K562 (cell line): ENCODE measurements at regions not wholly inside any gene's neighbourhood (a gene's known extent, or its start where the extent isn't known, plus 50 kb on each side); places are given as distances from the start of the nearest gene placed in this dataset.

Experiments
- CHD4 ChIP-seq: fragments of 200-600 bp; sonication (generic); IDR thresholded peaks from 3 replicates; pipeline ENCODE4 v1.6.1; 2012; ENCODE audit warnings: low read depth, mild to moderate bottlenecking, mixed read lengths, low read length, inconsistent platforms; ENCODE audit not compliant: insufficient read depth, insufficient replicate concordance, poor library complexity, severe bottlenecking
- CREBBP ChIP-seq: IDR thresholded peaks from one replicate; pipeline ENCODE4 v1.6.1; 2012; ENCODE audit warnings: low read depth, mild to moderate bottlenecking, control low read depth, inconsistent platforms, low read length
- FOXJ3 ChIP-seq: sonication (generic); formaldehyde crosslinking; IDR thresholded peaks from 2 replicates; pipeline ENCODE4 v1.4.0; 2020; ENCODE audit warnings: mild to moderate bottlenecking, missing genetic modification reagents
- FOXO4 ChIP-seq: fragments of 450-650 bp; formaldehyde crosslinking; IDR thresholded peaks from 2 replicates; pipeline ENCODE4 v1.4.0; 2020; ENCODE audit warnings: mild to moderate bottlenecking, moderate library complexity
- GTF2B ChIP-seq: IDR thresholded peaks from 2 replicates; pipeline ENCODE4 v1.6.1; 2011; ENCODE audit not compliant: insufficient read length; ENCODE audit errors: extremely low read depth
- HES1 ChIP-seq: fragments of 450-650 bp; IDR thresholded peaks from 2 replicates; pipeline ENCODE4 v1.6.1; 2016; ENCODE audit warnings: low read depth, mild to moderate bottlenecking, moderate library complexity
- HLTF ChIP-seq: fragments of 450-650 bp; IDR thresholded peaks from 2 replicates; pipeline ENCODE4 v1.6.1; 2016
- HMBOX1 ChIP-seq: sonication (generic); IDR thresholded peaks from 2 replicates; pipeline ENCODE4 v1.6.1; 2016
- MCM7 ChIP-seq, 2 experiments: fragments of 450-650 bp; IDR thresholded peaks; 2 replicates each; pipeline ENCODE4 v1.6.1; 2016 to 2018
- MEF2D ChIP-seq: conservative IDR thresholded peaks from 2 replicates; pipeline ENCODE4 v1.6.1; 2016; ENCODE audit warnings: low read depth, missing genetic modification characterization, missing compliant biosample characterization
- MTF1 ChIP-seq: fragments of 250-450 bp; sonication (Bioruptor Pico); IDR thresholded peaks from 2 replicates; pipeline ENCODE4 v1.9.0; 2021; ENCODE audit warnings: moderate library complexity, mild to moderate bottlenecking, inconsistent platforms, borderline replicate concordance
- POU5F1 ChIP-seq: fragments of 150-350 bp; IDR thresholded peaks from 2 replicates; pipeline ENCODE4 v1.6.1; 2014; ENCODE audit warnings: borderline replicate concordance, low read length, low read depth, mild to moderate bottlenecking; ENCODE audit not compliant: partially characterized antibody
- RBFOX2 ChIP-seq: fragments of 200-400 bp; formaldehyde crosslinking; IDR thresholded peaks from 2 replicates; pipeline ENCODE4 v1.6.1; 2017; ENCODE audit warnings: low read depth, mild to moderate bottlenecking, low read length, moderate library complexity
- SREBF2 ChIP-seq: sonication (generic); formaldehyde crosslinking; IDR thresholded peaks from 2 replicates; pipeline ENCODE4 v1.4.0; 2020; ENCODE audit warnings: mild to moderate bottlenecking, missing genetic modification reagents
- TEAD4 ChIP-seq, 2 experiments: sonication (generic) in 1 of 2; formaldehyde crosslinking in 1 of 2; IDR thresholded peaks; 2 replicates each; pipeline versions ENCODE4 v1.6.1 to v1.8.0; 2012 to 2022; ENCODE audit warnings: borderline replicate concordance in 1 of 2, inconsistent platforms in 1 of 2, low read length in 1 of 2, mild to moderate bottlenecking in 1 of 2, missing genetic modification reagents in 1 of 2
- ZNF175 ChIP-seq: fragments of 200-800 bp; sonication (Bioruptor generic); IDR thresholded peaks from 2 replicates; pipeline ENCODE4 v1.6.1; 2016; ENCODE audit warnings: low read depth, mild to moderate bottlenecking, missing genetic modification characterization, missing compliant biosample characterization
- TF ChIP-seq, protein P1 (sequence below): fragments of 250-450 bp; sonication (Bioruptor Pico); IDR thresholded peaks from 2 replicates; pipeline ENCODE4 v1.9.0; 2021; ENCODE audit warnings: mild to moderate bottlenecking, inconsistent platforms
- TF ChIP-seq, protein P2 (sequence below): fragments of 450-650 bp; IDR thresholded peaks from 2 replicates; pipeline ENCODE4 v1.6.1; 2017; ENCODE audit warnings: antibody characterized with exemption

GRCh38 chr17:27986805-27987684, 55.4 kb upstream of the NLK start (continued):
- TF ChIP-seq, protein P1, sequence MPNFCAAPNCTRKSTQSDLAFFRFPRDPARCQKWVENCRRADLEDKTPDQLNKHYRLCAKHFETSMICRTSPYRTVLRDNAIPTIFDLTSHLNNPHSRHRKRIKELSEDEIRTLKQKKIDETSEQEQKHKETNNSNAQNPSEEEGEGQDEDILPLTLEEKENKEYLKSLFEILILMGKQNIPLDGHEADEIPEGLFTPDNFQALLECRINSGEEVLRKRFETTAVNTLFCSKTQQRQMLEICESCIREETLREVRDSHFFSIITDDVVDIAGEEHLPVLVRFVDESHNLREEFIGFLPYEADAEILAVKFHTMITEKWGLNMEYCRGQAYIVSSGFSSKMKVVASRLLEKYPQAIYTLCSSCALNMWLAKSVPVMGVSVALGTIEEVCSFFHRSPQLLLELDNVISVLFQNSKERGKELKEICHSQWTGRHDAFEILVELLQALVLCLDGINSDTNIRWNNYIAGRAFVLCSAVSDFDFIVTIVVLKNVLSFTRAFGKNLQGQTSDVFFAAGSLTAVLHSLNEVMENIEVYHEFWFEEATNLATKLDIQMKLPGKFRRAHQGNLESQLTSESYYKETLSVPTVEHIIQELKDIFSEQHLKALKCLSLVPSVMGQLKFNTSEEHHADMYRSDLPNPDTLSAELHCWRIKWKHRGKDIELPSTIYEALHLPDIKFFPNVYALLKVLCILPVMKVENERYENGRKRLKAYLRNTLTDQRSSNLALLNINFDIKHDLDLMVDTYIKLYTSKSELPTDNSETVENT, result no peak
- peak; percentile 95 for TF ChIP-seq ZNF175
- TF ChIP-seq HLTF, result no peak
- TF ChIP-seq TEAD4 (IDR thresholded peaks at IDR 0.05; ENCODE audit: low read length), result peak; percentile 100
- peak; percentile 37; the same call in 1 of the 2 replicates for TF ChIP-seq TEAD4 (CRISPR knock-in tag; IDR thresholded peaks at IDR 0.05; ENCODE audit: borderline replicate concordance)
- TF ChIP-seq HMBOX1, result peak; percentile 44
- TF ChIP-seq FOXJ3, result no peak
- TF ChIP-seq CHD4, result peak; percentile 84
- no peak for TF ChIP-seq MCM7 (IDR thresholded peaks at IDR 0.05)
- TF ChIP-seq RBFOX2, result 0 out of 2 replicates have a peak, but pooled peaks have one; percentile 25
- no peak for TF ChIP-seq FOXO4
- peak; percentile 68; the same call in 1 of the 2 replicates for TF ChIP-seq MEF2D (tag)
- TF ChIP-seq SREBF2, result no peak
- no peak for TF ChIP-seq CREBBP
- TF ChIP-seq GTF2B, result no peak
- peak; percentile 87 for TF ChIP-seq HES1
- TF ChIP-seq MTF1 (CRISPR knock-in tag), result no peak
- TF ChIP-seq POU5F1, result no peak
- TF ChIP-seq, protein P2, sequence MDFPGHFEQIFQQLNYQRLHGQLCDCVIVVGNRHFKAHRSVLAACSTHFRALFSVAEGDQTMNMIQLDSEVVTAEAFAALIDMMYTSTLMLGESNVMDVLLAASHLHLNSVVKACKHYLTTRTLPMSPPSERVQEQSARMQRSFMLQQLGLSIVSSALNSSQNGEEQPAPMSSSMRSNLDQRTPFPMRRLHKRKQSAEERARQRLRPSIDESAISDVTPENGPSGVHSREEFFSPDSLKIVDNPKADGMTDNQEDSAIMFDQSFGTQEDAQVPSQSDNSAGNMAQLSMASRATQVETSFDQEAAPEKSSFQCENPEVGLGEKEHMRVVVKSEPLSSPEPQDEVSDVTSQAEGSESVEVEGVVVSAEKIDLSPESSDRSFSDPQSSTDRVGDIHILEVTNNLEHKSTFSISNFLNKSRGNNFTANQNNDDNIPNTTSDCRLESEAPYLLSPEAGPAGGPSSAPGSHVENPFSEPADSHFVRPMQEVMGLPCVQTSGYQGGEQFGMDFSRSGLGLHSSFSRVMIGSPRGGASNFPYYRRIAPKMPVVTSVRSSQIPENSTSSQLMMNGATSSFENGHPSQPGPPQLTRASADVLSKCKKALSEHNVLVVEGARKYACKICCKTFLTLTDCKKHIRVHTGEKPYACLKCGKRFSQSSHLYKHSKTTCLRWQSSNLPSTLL, result no peak
